K562 (cell line): ENCODE measurements at regions not wholly inside any gene's neighbourhood (a gene's known extent, or its start where the extent isn't known, plus 50 kb on each side); places are given as distances from the start of the nearest gene placed in this dataset.

Experiments used
- ARHGAP35 ChIP-seq: fragments of 450-650 bp; IDR thresholded peaks from 2 replicates; pipeline ENCODE4 v1.6.1; 2018; ENCODE audit not compliant: partially characterized antibody
- FUS ChIP-seq: fragments of 200-400 bp; formaldehyde crosslinking; optimal IDR thresholded peaks from 2 replicates; pipeline ENCODE3; 2017; ENCODE audit warnings: low read depth, low read length
- HDAC2 ChIP-seq: fragments of 450-650 bp; IDR thresholded peaks from 2 replicates; pipeline ENCODE4 v1.6.1; 2016; ENCODE audit warnings: mild to moderate bottlenecking
- NFATC3 ChIP-seq: fragments of 450-650 bp; IDR thresholded peaks from 2 replicates; pipeline ENCODE4 v1.6.1; 2017; ENCODE audit warnings: mild to moderate bottlenecking
- RCOR1 ChIP-seq, 2 experiments: IDR thresholded peaks; 2 replicates each; pipeline ENCODE4 v1.6.1; 2012; ENCODE audit warnings: low read depth in 2 of 2, low read length in 2 of 2, borderline replicate concordance in 1 of 2, improper control_type of control experiment in 1 of 2
- TAF1 ChIP-seq: IDR thresholded peaks from 2 replicates; pipeline ENCODE4 v1.6.1; 2011; ENCODE audit warnings: mild to moderate bottlenecking, low read length, moderate library complexity; ENCODE audit not compliant: insufficient read depth, control insufficient read depth, severe bottlenecking; ENCODE audit errors: extremely low read depth
- ZC3H8 ChIP-seq: fragments of 450-650 bp; IDR thresholded peaks from 2 replicates; pipeline ENCODE4 v1.6.1; 2017
- TF ChIP-seq, protein P1 (sequence below), 2 experiments: fragments of 450-650 bp; formaldehyde crosslinking in 1 of 2; IDR thresholded peaks; 2 replicates each; pipeline versions ENCODE4 v1.4.0 to v1.6.1; 2014 to 2020; ENCODE audit warnings: mild to moderate bottlenecking in 2 of 2, borderline replicate concordance in 1 of 2, low read depth in 1 of 2
- TF ChIP-seq, protein P2 (sequence below): conservative IDR thresholded peaks from 2 replicates; pipeline ENCODE4 v1.6.1; 2011; ENCODE audit warnings: low read depth, mild to moderate bottlenecking, low read length; ENCODE audit not compliant: control insufficient read depth

DNA sequence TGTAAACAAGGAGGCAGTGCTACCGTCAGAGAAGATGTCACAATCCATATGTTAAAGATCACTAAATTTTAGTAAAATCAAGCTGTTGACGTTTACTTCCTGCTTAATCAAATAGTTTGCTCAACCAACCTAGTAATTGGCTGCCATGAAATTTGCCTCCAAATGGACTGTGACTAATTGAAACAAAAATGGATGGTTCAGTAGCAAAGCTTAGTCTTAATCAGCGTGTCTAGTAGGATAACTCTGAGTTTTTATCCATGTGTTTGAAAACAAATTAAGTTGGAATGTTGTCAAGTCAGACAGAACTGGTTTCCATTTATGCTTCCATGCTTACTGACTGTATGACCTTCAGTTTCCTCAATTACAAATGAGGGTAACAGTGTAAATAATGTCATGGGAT, 1456.7 kb upstream of the CELF2 start:
- TF ChIP-seq ARHGAP35: no peak
- no peak for TF ChIP-seq FUS
- no peak for TF ChIP-seq ZC3H8
- TF ChIP-seq, protein P1, sequence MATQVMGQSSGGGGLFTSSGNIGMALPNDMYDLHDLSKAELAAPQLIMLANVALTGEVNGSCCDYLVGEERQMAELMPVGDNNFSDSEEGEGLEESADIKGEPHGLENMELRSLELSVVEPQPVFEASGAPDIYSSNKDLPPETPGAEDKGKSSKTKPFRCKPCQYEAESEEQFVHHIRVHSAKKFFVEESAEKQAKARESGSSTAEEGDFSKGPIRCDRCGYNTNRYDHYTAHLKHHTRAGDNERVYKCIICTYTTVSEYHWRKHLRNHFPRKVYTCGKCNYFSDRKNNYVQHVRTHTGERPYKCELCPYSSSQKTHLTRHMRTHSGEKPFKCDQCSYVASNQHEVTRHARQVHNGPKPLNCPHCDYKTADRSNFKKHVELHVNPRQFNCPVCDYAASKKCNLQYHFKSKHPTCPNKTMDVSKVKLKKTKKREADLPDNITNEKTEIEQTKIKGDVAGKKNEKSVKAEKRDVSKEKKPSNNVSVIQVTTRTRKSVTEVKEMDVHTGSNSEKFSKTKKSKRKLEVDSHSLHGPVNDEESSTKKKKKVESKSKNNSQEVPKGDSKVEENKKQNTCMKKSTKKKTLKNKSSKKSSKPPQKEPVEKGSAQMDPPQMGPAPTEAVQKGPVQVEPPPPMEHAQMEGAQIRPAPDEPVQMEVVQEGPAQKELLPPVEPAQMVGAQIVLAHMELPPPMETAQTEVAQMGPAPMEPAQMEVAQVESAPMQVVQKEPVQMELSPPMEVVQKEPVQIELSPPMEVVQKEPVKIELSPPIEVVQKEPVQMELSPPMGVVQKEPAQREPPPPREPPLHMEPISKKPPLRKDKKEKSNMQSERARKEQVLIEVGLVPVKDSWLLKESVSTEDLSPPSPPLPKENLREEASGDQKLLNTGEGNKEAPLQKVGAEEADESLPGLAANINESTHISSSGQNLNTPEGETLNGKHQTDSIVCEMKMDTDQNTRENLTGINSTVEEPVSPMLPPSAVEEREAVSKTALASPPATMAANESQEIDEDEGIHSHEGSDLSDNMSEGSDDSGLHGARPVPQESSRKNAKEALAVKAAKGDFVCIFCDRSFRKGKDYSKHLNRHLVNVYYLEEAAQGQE (IDR thresholded peaks at IDR 0.05; ENCODE audit: borderline replicate concordance): no peak
- TF ChIP-seq, protein P1 (CRISPR knock-in tag; IDR thresholded peaks at IDR 0.05; ENCODE audit: low read depth): no peak
- TF ChIP-seq NFATC3: no peak
- no peak for TF ChIP-seq RCOR1 (IDR thresholded peaks at IDR 0.05; ENCODE audit: borderline replicate concordance in 1 of 2, low read depth in 2 of 2, low read length in 2 of 2)
- TF ChIP-seq, protein P2, sequence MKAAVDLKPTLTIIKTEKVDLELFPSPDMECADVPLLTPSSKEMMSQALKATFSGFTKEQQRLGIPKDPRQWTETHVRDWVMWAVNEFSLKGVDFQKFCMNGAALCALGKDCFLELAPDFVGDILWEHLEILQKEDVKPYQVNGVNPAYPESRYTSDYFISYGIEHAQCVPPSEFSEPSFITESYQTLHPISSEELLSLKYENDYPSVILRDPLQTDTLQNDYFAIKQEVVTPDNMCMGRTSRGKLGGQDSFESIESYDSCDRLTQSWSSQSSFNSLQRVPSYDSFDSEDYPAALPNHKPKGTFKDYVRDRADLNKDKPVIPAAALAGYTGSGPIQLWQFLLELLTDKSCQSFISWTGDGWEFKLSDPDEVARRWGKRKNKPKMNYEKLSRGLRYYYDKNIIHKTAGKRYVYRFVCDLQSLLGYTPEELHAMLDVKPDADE: no peak
- no peak for TF ChIP-seq TAF1
- TF ChIP-seq HDAC2: no peak
